ENCODE measurements at regions not wholly inside any gene's neighbourhood (a gene's known extent, or its start where the extent isn't known, plus 50 kb on each side); places are given as distances from the start of the nearest gene placed in this dataset.

- TF ChIP-seq POLR2AphosphoS5 (IDR thresholded peaks at IDR 0.05; ENCODE audit: insufficient read depth in 1 of 2, low read depth in 1 of 2) (no peak), CTCF (IDR thresholded peaks at IDR 0.05) (no peak), POLR2A (IDR thresholded peaks at IDR 0.05) (no peak)
These were observed 165.4 kb upstream of the NBPF11 start for GRCh38 chr1:148317288-148317985.

Measured in vagina (tissue), 2 donors.